Subcutaneous abdominal adipose tissue (tissue), 5 donors: ENCODE measurements at regions not wholly inside any gene's neighbourhood (a gene's known extent, or its start where the extent isn't known, plus 50 kb on each side); places are given as distances from the start of the nearest gene placed in this dataset.

Source experiments
- H3K27ac ChIP-seq: one replicate; pipeline ENCODE4 v1.7.0; 2013; ENCODE audit warnings: low read depth, mild to moderate bottlenecking, inconsistent platforms, low read length, moderate library complexity
- H3K27me3 ChIP-seq, 5 donors: one replicate each; pipeline ENCODE4 v1.7.0; 2013; ENCODE audit warnings: low read length in 5 of 5, inconsistent platforms in 1 of 5; ENCODE audit not compliant: control insufficient read depth in 5 of 5, insufficient read depth in 4 of 5
- H3K36me3 ChIP-seq, 5 donors: one replicate each; pipeline ENCODE4 v1.7.0; 2013; ENCODE audit warnings: low read length in 5 of 5; ENCODE audit not compliant: control insufficient read depth in 5 of 5, insufficient read depth in 5 of 5
- H3K4me1 ChIP-seq, 5 donors: one replicate each; pipeline ENCODE4 v1.7.0; 2013; ENCODE audit warnings: low read length in 5 of 5, mild to moderate bottlenecking in 3 of 5, moderate library complexity in 1 of 5; ENCODE audit not compliant: control insufficient read depth in 5 of 5, insufficient read depth in 5 of 5
- H3K4me3 ChIP-seq, 5 donors: one replicate each; pipeline ENCODE4 v1.7.0; 2013; ENCODE audit warnings: low read length in 5 of 5, low read depth in 1 of 5
- H3K9ac ChIP-seq, 5 donors: one replicate each; pipeline ENCODE4 v1.7.0; 2013; ENCODE audit warnings: low read length in 5 of 5, mild to moderate bottlenecking in 4 of 5, moderate library complexity in 3 of 5
- H3K9me3 ChIP-seq, 5 donors: one replicate each; pipeline ENCODE4 v1.7.0; 2013; ENCODE audit warnings: low read length in 5 of 5; ENCODE audit not compliant: control insufficient read depth in 5 of 5
- donor health status: healthy.
- donor health status: healthy.
- donor health status: healthy.
- donor health status: healthy.
- donor health status: healthy.

GRCh38 chr2:65551528-65551927 is 119.1 kb upstream of the SPRED2 start:
- Histone ChIP-seq H3K4me3 (no peak overlapping the region), H3K36me3 (no peaks in the 10 kb centered on the region), H3K9me3 (no peaks in the 10 kb centered on the region), H3K27me3 (no peaks in the 10 kb centered on the region), H3K9ac (no peak overlapping the region), H3K27ac (no peak overlapping the region), H3K4me1 (peaks cover 0 to 10% (median 5%) of the 10 kb centered on the region in 5 donors)

GRCh38 chr2:65550246-65550645 is 117.8 kb upstream of the SPRED2 start:
- Histone ChIP-seq H3K9ac (no peak overlapping the region), H3K27ac (no peak overlapping the region), H3K4me1 (peaks cover 3 to 21% (median 12%) of the 10 kb centered on the region in 5 donors), H3K9me3 (no peaks in the 10 kb centered on the region), H3K27me3 (no peaks in the 10 kb centered on the region), H3K36me3 (no peaks in the 10 kb centered on the region), H3K4me3 (no peak overlapping the region)

- Histone ChIP-seq H3K27me3 (no peaks in the 10 kb centered on the region), H3K9ac (no peak overlapping the region), H3K27ac (no peak overlapping the region), H3K4me1 (peaks cover 3 to 26% (median 12%) of the 10 kb centered on the region in 5 donors), H3K36me3 (no peaks in the 10 kb centered on the region), H3K9me3 (no peaks in the 10 kb centered on the region), H3K4me3 (no peak overlapping the region)
Observed at GRCh38 chr2:65549631-65550030, 117.2 kb upstream of the SPRED2 start.

GRCh38 chr2:65549257-65549627 is 116.8 kb upstream of the SPRED2 start:
- Histone ChIP-seq H3K9ac (no peak overlapping the region), H3K36me3 (no peaks in the 10 kb centered on the region), H3K4me1 (peaks cover 3 to 26% (median 12%) of the 10 kb centered on the region in 5 donors), H3K27me3 (no peaks in the 10 kb centered on the region), H3K27ac (no peak overlapping the region), H3K4me3 (no peak overlapping the region), H3K9me3 (no peaks in the 10 kb centered on the region)

- Histone ChIP-seq H3K9ac (no peak overlapping the region), H3K9me3 (no peaks in the 10 kb centered on the region), H3K4me1 (peaks cover 3 to 26% (median 12%) of the 10 kb centered on the region in 5 donors), H3K27ac (no peak overlapping the region), H3K36me3 (no peaks in the 10 kb centered on the region), H3K4me3 (no peak overlapping the region), H3K27me3 (no peaks in the 10 kb centered on the region)
Observed at GRCh38 chr2:65548576-65549256, 116.3 kb upstream of the SPRED2 start.

GRCh38 chr2:65548064-65548463 is 115.7 kb upstream of the SPRED2 start:
- H3K9ac ChIP-seq = no peak overlapping the region
- H3K27ac ChIP-seq = no peak overlapping the region
- H3K36me3 ChIP-seq = no peaks in the 10 kb centered on the region
- H3K4me1 ChIP-seq = peaks cover 3 to 25% (median 8%) of the 10 kb centered on the region in 5 donors
- no peaks in the 10 kb centered on the region for H3K27me3 ChIP-seq
- H3K9me3 ChIP-seq = no peaks in the 10 kb centered on the region
- H3K4me3 ChIP-seq = no peak overlapping the region

- peak overlapping the region in 1 of 5 donors; percentile 47 for H3K9ac ChIP-seq
- H3K27ac ChIP-seq = peak overlapping the region; percentile 69
- peaks cover 3 to 24% (median 8%) of the 10 kb centered on the region in 5 donors for H3K4me1 ChIP-seq
- no peaks in the 10 kb centered on the region for H3K27me3 ChIP-seq
- no peak overlapping the region for H3K4me3 ChIP-seq
- no peaks in the 10 kb centered on the region for H3K36me3 ChIP-seq
- no peaks in the 10 kb centered on the region for H3K9me3 ChIP-seq
Observed at GRCh38 chr2:65545837-65546805, 113.7 kb upstream of the SPRED2 start.

GRCh38 chr2:65541773-65542172 is 109.4 kb upstream of the SPRED2 start:
- H3K9me3 ChIP-seq = no peaks in the 10 kb centered on the region
- no peaks in the 10 kb centered on the region for H3K27me3 ChIP-seq
- no peak overlapping the region for H3K9ac ChIP-seq
- H3K4me1 ChIP-seq = peaks cover 3 to 18% (median 8%) of the 10 kb centered on the region in 5 donors
- H3K36me3 ChIP-seq = no peaks in the 10 kb centered on the region
- H3K27ac ChIP-seq = no peak overlapping the region
- H3K4me3 ChIP-seq = no peak overlapping the region

GRCh38 chr2:65539633-65540032 is 107.2 kb upstream of the SPRED2 start:
- Histone ChIP-seq H3K4me3 (no peak overlapping the region), H3K27ac (no peak overlapping the region), H3K36me3 (no peaks in the 10 kb centered on the region), H3K9me3 (no peaks in the 10 kb centered on the region), H3K27me3 (no peaks in the 10 kb centered on the region), H3K9ac (no peak overlapping the region), H3K4me1 (no peaks in the 10 kb centered on the region)
